Karpas-422 (cell line): ENCODE measurements at regions not wholly inside any gene's neighbourhood (a gene's known extent, or its start where the extent isn't known, plus 50 kb on each side); places are given as distances from the start of the nearest gene placed in this dataset.

Experiments used
- DNase-seq: peaks from one replicate; pipeline ENCODE4 v3.0.0-alpha.2; 2015
- H2AFZ ChIP-seq: fragments of 200-600 bp; sonication (generic); 2 replicates; pipeline ENCODE4 v1.6.1; 2014; ENCODE audit warnings: antibody characterized with exemption, low read length, mixed read lengths
- H3K27ac ChIP-seq: fragments of 200-600 bp; sonication (generic); 2 replicates; pipeline ENCODE4 v1.5.1; 2014; ENCODE audit warnings: mild to moderate bottlenecking, low read length, moderate library complexity
- H3K27me3 ChIP-seq: fragments of 200-600 bp; sonication (generic); 2 replicates; pipeline ENCODE4 v1.6.1; 2014; ENCODE audit warnings: low read length, mixed read lengths
- H3K36me3 ChIP-seq: fragments of 200-600 bp; sonication (generic); 2 replicates; pipeline ENCODE4 v1.6.1; 2014; ENCODE audit warnings: low read length, mixed read lengths; ENCODE audit not compliant: insufficient read depth
- H3K4me1 ChIP-seq: fragments of 200-600 bp; sonication (generic); 2 replicates; pipeline ENCODE4 v1.6.1; 2014; ENCODE audit warnings: mild to moderate bottlenecking, low read length, mixed read lengths
- H3K4me2 ChIP-seq: fragments of 200-600 bp; sonication (generic); 2 replicates; pipeline ENCODE4 v1.6.1; 2014; ENCODE audit warnings: low read length, low read depth, mild to moderate bottlenecking; ENCODE audit not compliant: poor library complexity, severe bottlenecking
- H3K4me3 ChIP-seq: fragments of 200-600 bp; sonication (generic); 2 replicates; pipeline ENCODE4 v1.5.1; 2014; ENCODE audit warnings: mild to moderate bottlenecking, antibody characterized with exemption, low read length, mixed read lengths
- H3K79me2 ChIP-seq: fragments of 200-600 bp; sonication (generic); 2 replicates; pipeline ENCODE4 v1.6.1; 2014; ENCODE audit warnings: mild to moderate bottlenecking, low read length, mixed read lengths
- H3K9ac ChIP-seq: fragments of 200-600 bp; sonication (generic); 2 replicates; pipeline ENCODE4 v1.6.0; 2014; ENCODE audit warnings: low read length
- H3K9me2 ChIP-seq: fragments of 200-600 bp; sonication (generic), shearing (Covaris generic); replicated peaks from 2 replicates; pipeline ENCODE4 v1.6.0; 2014; ENCODE audit warnings: mild to moderate bottlenecking, low read length, moderate library complexity; ENCODE audit not compliant: insufficient read depth
- H3K9me3 ChIP-seq: fragments of 300-700, 200-600 bp; sonication (generic); 2 replicates; pipeline ENCODE4 v1.6.1; 2014; ENCODE audit warnings: low read length, mixed read lengths
- H4K20me1 ChIP-seq: fragments of 200-600 bp; sonication (generic); 2 replicates; pipeline ENCODE4 v1.6.1; 2014; ENCODE audit warnings: mild to moderate bottlenecking, antibody characterized with exemption, low read length, low read depth; ENCODE audit not compliant: insufficient read depth

DNA sequence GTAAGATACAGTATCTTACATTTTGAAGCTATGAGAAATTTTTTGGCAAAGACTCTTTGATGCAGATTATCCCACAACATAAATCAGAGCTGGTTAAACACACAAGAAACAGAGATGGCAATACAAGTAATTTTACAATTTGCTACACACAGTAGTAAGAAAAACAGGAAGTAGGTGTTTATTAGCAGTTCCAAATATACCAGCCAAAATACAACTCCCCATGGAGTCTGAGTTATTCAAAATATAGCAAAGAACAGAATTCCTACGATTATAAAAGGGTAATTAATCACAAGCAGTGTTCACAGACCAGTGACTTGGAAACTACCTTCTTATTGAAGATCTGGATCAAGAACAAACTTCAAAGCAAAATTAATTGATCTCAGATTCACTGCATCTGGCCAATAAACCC, 83.9 kb downstream of the BMP4 start:
- Histone ChIP-seq H3K79me2 (no peaks in the 10 kb centered on the region), H3K27me3 (no peaks in the 10 kb centered on the region), H3K36me3 (no peaks in the 10 kb centered on the region), H3K27ac (no peak overlapping the region), H3K9ac (no peak overlapping the region), H4K20me1 (no peaks in the 10 kb centered on the region), H3K4me2 (no peak overlapping the region), H3K4me1 (no peaks in the 10 kb centered on the region), H3K9me3 (no peaks in the 10 kb centered on the region), H3K4me3 (no peak overlapping the region), H2AFZ (no peak overlapping the region), H3K9me2 (no peaks in the 10 kb centered on the region)
- no peak for DNase-seq

DNA sequence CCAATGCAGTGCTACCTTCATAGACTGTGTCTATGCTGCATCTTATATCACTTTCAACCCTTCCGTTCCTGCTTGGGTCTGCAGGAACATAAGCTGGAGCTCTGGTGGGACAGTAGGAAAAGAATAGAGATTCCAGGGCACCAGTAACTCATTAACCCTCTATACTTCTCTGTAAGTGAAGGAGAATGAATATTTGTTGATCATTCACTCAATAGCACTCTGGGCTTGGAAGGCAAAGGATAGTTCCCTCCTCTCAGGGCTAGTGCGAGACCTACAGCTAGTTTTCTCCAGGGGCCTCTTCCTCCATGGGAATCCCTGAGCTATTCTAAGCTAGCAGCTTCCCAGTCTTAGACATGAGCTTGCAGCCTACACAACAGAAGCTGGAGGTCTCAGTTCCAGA, 84.7 kb downstream of the BMP4 start:
- Histone ChIP-seq H3K36me3 (no peaks in the 10 kb centered on the region), H3K9ac (no peak overlapping the region), H3K79me2 (no peaks in the 10 kb centered on the region), H3K9me3 (no peaks in the 10 kb centered on the region), H2AFZ (no peak overlapping the region), H3K27me3 (no peaks in the 10 kb centered on the region), H3K9me2 (no peaks in the 10 kb centered on the region), H3K4me1 (no peaks in the 10 kb centered on the region), H3K27ac (no peak overlapping the region), H3K4me2 (no peak overlapping the region), H4K20me1 (no peaks in the 10 kb centered on the region), H3K4me3 (no peak overlapping the region)
- DNase-seq = no peak

DNA sequence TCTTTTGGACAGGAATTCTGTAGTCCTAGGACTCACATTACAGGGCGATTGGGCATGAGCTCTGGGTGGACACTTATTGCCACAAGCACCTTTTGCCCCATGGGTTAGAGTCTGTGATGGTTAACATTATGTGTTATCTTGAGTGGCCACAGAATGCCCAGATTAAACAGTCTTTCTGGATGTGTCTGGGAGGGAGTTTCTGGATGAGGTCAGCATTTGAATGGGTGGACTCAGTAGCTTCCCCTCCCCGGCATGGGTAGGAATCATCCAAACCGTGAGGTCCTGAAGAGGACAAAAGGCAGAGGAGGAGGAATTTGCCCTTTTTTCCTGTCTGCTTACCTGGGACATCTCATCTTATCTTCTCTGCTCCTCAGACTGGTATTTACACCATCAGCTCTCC, 85.6 kb downstream of the BMP4 start:
- Histone ChIP-seq H4K20me1 (no peaks in the 10 kb centered on the region), H3K79me2 (no peaks in the 10 kb centered on the region), H3K4me1 (no peaks in the 10 kb centered on the region), H3K4me2 (no peak overlapping the region), H3K36me3 (no peaks in the 10 kb centered on the region), H3K27ac (no peak overlapping the region), H3K27me3 (no peaks in the 10 kb centered on the region), H3K9me3 (no peaks in the 10 kb centered on the region), H2AFZ (no peak overlapping the region), H3K4me3 (no peak overlapping the region), H3K9ac (no peak overlapping the region), H3K9me2 (no peaks in the 10 kb centered on the region)
- no peak for DNase-seq

DNA sequence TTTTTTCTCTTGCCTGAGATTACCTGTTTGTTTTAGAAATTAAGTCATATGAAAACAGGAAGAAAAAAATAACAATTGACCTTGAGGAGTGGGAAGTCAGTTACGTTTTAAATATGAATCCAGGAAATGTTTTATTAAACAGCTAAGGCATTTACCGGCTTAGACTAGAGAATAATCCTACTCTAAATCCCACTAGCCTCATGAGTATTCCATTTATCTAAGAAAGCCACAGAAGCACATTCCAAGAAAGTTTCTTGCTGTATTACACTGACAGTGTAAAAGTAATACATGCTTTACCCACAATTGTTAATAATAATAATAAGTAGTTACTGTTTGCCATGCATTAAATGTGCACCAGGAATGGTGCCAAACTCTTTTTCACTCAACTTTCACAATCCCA, 90.9 kb downstream of the BMP4 start:
- H3K4me2 ChIP-seq = no peak overlapping the region
- H3K27ac ChIP-seq = no peak overlapping the region
- no peaks in the 10 kb centered on the region for H3K36me3 ChIP-seq
- no peak overlapping the region for H3K4me3 ChIP-seq
- no peak overlapping the region for H2AFZ ChIP-seq
- H3K4me1 ChIP-seq = no peaks in the 10 kb centered on the region
- no peaks in the 10 kb centered on the region for H3K9me2 ChIP-seq
- no peak for DNase-seq
- H4K20me1 ChIP-seq = no peaks in the 10 kb centered on the region
- no peaks in the 10 kb centered on the region for H3K9me3 ChIP-seq
- H3K9ac ChIP-seq = no peak overlapping the region
- H3K79me2 ChIP-seq = no peaks in the 10 kb centered on the region
- no peaks in the 10 kb centered on the region for H3K27me3 ChIP-seq

DNA sequence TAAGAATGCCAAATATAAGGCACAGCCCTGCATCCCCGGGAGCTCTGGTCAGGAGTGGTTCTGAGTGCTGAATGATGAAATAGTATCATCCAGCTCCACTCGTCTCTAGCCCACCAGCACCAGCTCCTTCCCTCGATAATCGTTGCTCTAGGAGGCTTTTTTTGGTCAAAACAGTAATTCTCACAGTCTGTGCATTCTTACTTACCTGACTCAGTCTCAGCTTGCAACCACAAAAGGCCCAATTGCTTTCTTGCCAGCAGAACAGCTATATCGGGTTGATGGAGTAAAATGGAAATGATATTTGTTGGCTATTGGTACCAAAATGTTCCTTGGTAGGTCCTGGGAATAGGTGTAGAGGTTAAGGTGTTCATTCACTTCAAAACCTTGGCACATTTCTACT, 94.8 kb downstream of the BMP4 start:
- Histone ChIP-seq H3K27me3 (no peaks in the 10 kb centered on the region), H3K36me3 (no peaks in the 10 kb centered on the region), H3K4me3 (no peak overlapping the region), H3K4me1 (no peaks in the 10 kb centered on the region), H3K79me2 (no peaks in the 10 kb centered on the region), H3K9me2 (no peaks in the 10 kb centered on the region), H3K9ac (no peak overlapping the region), H3K27ac (no peak overlapping the region), H3K9me3 (no peaks in the 10 kb centered on the region), H2AFZ (no peak overlapping the region), H4K20me1 (no peaks in the 10 kb centered on the region), H3K4me2 (no peak overlapping the region)
- no peak for DNase-seq

DNA sequence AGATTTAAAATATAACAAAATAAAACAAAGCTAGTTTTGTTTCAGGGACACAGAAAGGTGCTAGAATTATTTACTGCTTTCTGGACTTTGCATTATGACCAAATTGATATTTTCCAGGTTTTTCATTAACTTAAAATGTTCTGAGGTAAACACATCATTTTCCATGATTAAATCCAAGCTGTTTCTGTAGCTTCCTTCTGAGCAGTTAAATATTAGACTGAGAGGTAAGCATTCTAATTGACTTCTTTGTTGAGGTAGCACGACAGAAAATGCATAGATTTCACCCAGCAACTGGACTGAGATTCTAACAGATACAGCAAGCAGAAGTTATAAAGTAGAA, 98.3 kb downstream of the BMP4 start:
- DNase-seq = no peak
- no peaks in the 10 kb centered on the region for H3K79me2 ChIP-seq
- no peaks in the 10 kb centered on the region for H4K20me1 ChIP-seq
- no peak overlapping the region for H3K27ac ChIP-seq
- H3K4me1 ChIP-seq = no peaks in the 10 kb centered on the region
- H2AFZ ChIP-seq = no peak overlapping the region
- H3K4me3 ChIP-seq = no peak overlapping the region
- H3K36me3 ChIP-seq = no peaks in the 10 kb centered on the region
- no peaks in the 10 kb centered on the region for H3K9me3 ChIP-seq
- H3K4me2 ChIP-seq = no peak overlapping the region
- no peaks in the 10 kb centered on the region for H3K27me3 ChIP-seq
- H3K9ac ChIP-seq = no peak overlapping the region
- H3K9me2 ChIP-seq = no peaks in the 10 kb centered on the region

DNA sequence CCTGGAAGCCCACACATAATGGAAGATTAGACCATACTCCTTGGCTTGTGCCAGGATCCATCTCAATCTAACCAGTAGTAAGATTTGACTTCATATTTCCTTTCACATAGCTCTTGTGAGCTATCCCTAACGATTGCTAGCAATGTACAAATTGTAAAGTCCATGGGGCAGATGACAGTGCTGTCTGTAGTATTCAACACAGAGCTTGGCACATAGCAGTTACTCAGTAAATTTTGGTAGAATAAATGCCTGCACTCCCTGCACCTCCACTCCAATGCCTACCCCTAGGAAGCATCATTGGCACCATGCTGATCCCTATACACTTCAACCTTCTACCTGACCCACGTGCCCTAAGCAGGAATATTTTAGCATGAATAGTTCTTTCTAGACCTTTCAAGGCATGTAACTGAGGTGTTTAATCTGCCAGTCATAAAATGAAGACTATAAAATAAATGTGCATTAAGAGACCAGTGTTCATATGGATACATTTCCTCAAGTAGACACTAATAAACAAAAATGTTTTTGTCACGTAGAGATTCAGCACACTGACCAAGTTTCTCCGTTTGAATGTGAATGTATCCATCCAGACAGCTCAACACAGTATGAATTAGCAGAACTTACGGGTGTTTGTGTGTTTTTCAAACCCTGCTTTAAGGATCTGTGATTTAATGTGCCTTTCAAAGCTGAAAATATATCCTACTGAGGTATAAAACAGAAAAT, 98.8 kb downstream of the BMP4 start:
- no peaks in the 10 kb centered on the region for H3K9me3 ChIP-seq
- H3K4me1 ChIP-seq = no peaks in the 10 kb centered on the region
- H3K36me3 ChIP-seq = no peaks in the 10 kb centered on the region
- no peaks in the 10 kb centered on the region for H3K79me2 ChIP-seq
- no peak overlapping the region for H2AFZ ChIP-seq
- H3K4me2 ChIP-seq = no peak overlapping the region
- H3K27ac ChIP-seq = no peak overlapping the region
- no peaks in the 10 kb centered on the region for H3K9me2 ChIP-seq
- no peak overlapping the region for H3K4me3 ChIP-seq
- H3K9ac ChIP-seq = no peak overlapping the region
- H3K27me3 ChIP-seq = no peaks in the 10 kb centered on the region
- no peaks in the 10 kb centered on the region for H4K20me1 ChIP-seq
- DNase-seq = no peak

DNA sequence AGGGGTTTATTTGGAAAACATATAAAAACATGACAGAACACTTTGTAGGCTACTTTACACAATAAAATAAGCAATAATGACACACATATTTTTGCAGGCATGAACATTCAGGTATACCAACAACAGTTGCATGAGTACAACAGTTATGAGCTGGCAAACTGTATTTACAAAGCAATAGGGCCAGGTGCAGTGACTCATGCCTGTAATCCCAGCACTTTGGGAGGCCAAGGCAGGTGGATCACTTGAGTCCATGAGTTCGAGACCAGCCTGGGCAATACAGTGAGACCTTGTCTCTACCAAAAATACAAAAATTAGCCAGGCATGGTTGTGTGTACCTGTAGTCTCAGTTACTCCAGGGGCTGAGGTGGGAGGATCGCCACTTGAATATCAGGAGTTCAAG, 101.1 kb downstream of the BMP4 start:
- H3K9me2 ChIP-seq = no peaks in the 10 kb centered on the region
- no peak overlapping the region for H3K27ac ChIP-seq
- no peak overlapping the region for H3K9ac ChIP-seq
- no peak for DNase-seq
- no peaks in the 10 kb centered on the region for H3K36me3 ChIP-seq
- H2AFZ ChIP-seq = no peak overlapping the region
- no peaks in the 10 kb centered on the region for H3K4me1 ChIP-seq
- H3K4me3 ChIP-seq = no peak overlapping the region
- H3K27me3 ChIP-seq = no peaks in the 10 kb centered on the region
- H3K9me3 ChIP-seq = no peaks in the 10 kb centered on the region
- H3K79me2 ChIP-seq = no peaks in the 10 kb centered on the region
- no peaks in the 10 kb centered on the region for H4K20me1 ChIP-seq
- no peak overlapping the region for H3K4me2 ChIP-seq

DNA sequence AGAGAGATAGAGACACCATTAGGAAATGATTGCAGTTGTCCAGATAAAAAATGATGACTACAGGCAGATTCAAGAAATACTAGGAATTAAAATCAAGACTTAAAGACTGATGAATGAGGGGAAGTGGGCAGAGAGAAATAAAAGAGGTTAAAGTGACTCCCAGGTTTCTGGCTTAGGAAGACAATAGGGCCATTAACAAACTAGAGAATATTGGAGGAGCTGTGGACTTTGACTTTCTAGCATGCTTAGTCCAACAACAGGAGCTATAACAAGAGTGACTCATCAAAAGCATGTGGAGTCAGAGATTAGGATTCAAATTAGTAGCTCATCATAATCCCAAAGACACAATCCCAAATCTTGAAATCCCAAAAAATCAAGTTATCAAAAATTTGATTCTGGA, 101.5 kb downstream of the BMP4 start:
- no peaks in the 10 kb centered on the region for H3K27me3 ChIP-seq
- no peaks in the 10 kb centered on the region for H3K36me3 ChIP-seq
- H3K27ac ChIP-seq = no peak overlapping the region
- no peak overlapping the region for H2AFZ ChIP-seq
- no peaks in the 10 kb centered on the region for H3K4me1 ChIP-seq
- no peak for DNase-seq
- no peaks in the 10 kb centered on the region for H3K9me3 ChIP-seq
- no peaks in the 10 kb centered on the region for H3K79me2 ChIP-seq
- H4K20me1 ChIP-seq = no peaks in the 10 kb centered on the region
- H3K9ac ChIP-seq = no peak overlapping the region
- H3K9me2 ChIP-seq = no peaks in the 10 kb centered on the region
- no peak overlapping the region for H3K4me3 ChIP-seq
- no peak overlapping the region for H3K4me2 ChIP-seq
